Esophagus muscularis mucosa (tissue), 4 donors: ENCODE measurements at regions not wholly inside any gene's neighbourhood (a gene's known extent, or its start where the extent isn't known, plus 50 kb on each side); places are given as distances from the start of the nearest gene placed in this dataset.

Experiments used
- EP300 ChIP-seq: sonication (generic); formaldehyde crosslinking; IDR thresholded peaks from one replicate; pipeline ENCODE4 v1.6.1; 2017; ENCODE audit warnings: antibody characterized with exemption
- POLR2A ChIP-seq: fragments of 450-650 bp; IDR thresholded peaks from one replicate; pipeline ENCODE4 v1.6.1; 2017; ENCODE audit warnings: antibody characterized with exemption, moderate library complexity, mild to moderate bottlenecking, low read depth
- POLR2AphosphoS5 ChIP-seq, 2 donors: sonication (generic); formaldehyde crosslinking; IDR thresholded peaks; one replicate each; pipeline ENCODE4 v1.6.1; 2017; ENCODE audit warnings: antibody characterized with exemption in 2 of 2
- TF ChIP-seq, protein P1 (sequence below), 3 experiments: fragments of 200-600 bp in 2 of 3; fragments of 450-650 bp in 1 of 3; sonication (generic) in 2 of 3; IDR thresholded peaks; one replicate each; pipeline ENCODE4 v1.5.1; 2017 to 2019; ENCODE audit warnings: antibody characterized with exemption in 3 of 3, mild to moderate bottlenecking in 2 of 3, moderate library complexity in 1 of 3

- TF ChIP-seq, protein P1, sequence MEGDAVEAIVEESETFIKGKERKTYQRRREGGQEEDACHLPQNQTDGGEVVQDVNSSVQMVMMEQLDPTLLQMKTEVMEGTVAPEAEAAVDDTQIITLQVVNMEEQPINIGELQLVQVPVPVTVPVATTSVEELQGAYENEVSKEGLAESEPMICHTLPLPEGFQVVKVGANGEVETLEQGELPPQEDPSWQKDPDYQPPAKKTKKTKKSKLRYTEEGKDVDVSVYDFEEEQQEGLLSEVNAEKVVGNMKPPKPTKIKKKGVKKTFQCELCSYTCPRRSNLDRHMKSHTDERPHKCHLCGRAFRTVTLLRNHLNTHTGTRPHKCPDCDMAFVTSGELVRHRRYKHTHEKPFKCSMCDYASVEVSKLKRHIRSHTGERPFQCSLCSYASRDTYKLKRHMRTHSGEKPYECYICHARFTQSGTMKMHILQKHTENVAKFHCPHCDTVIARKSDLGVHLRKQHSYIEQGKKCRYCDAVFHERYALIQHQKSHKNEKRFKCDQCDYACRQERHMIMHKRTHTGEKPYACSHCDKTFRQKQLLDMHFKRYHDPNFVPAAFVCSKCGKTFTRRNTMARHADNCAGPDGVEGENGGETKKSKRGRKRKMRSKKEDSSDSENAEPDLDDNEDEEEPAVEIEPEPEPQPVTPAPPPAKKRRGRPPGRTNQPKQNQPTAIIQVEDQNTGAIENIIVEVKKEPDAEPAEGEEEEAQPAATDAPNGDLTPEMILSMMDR (IDR thresholded peaks at IDR 0.05), result no peak
- TF ChIP-seq EP300 (no peak), POLR2A (no peak), POLR2AphosphoS5 (IDR thresholded peaks at IDR 0.05) (no peak)
Measured at GRCh38 chr11:82288471-82288870, 445.2 kb downstream of the FAM181B start.
